GM12878 (cell line): ENCODE measurements at regions not wholly inside any gene's neighbourhood (a gene's known extent, or its start where the extent isn't known, plus 50 kb on each side); places are given as distances from the start of the nearest gene placed in this dataset.

Experiments used
- ATAC-seq: fragments of 200-7000 bp; cut with Tn5 transposase; 3 replicates; pipeline ENCODE4 v1.9.1; 2020; ENCODE audit warnings: mild to moderate bottlenecking, moderate library complexity
- BruUV-seq: library from RNA; stranded (reverse); fragments of 400-500 nt; replicated peaks from 2 replicates; lab custom pipeline; 2021; lab: Mats Ljungman, UMichigan
- CTCF ChIA-PET: fragments of 300-600 bp; sonication (Branson Sonifier 250); formaldehyde crosslinking; extraction: SDS; loops from one replicate; lab custom pipeline; 2021; ENCODE audit warnings: inconsistent platforms; lab: Yijun Ruan, JAX
- POLR2A ChIA-PET: fragments of 350-600 bp; formaldehyde crosslinking; extraction: SDS; loops from one replicate; lab custom pipeline; 2021; ENCODE audit warnings: inconsistent platforms; lab: Charles Lee
- RAD21 ChIA-PET: fragments of 300-600 bp; sonication (Branson Sonifier 250); formaldehyde crosslinking; loops from one replicate; lab custom pipeline; 2023; ENCODE audit warnings: antibody characterized with exemption; ENCODE audit not compliant: unreplicated experiment; lab: Charles Lee
- SMC1A ChIA-PET: fragments of 300-600 bp; sonication (Branson Sonifier 250); formaldehyde crosslinking; loops from one replicate; lab custom pipeline; 2023; ENCODE audit not compliant: unreplicated experiment, uncharacterized antibody; lab: Charles Lee
- DNase-seq: peaks from one replicate; pipeline ENCODE4 v3.0.0-alpha.2; 2011; ENCODE audit warnings: low read depth, low spot score
- FAIRE-seq: peaks from 3 replicates; lab custom pipeline; 2011; peaks lifted over from hg19 to GRCh38; lab: Jason Lieb, UNC
- H2AFZ ChIP-seq: 2 replicates; pipeline ENCODE4 v1.6.0; 2011; ENCODE audit warnings: low read depth, low read length, control low read depth; ENCODE audit not compliant: control insufficient read depth
- H3K27ac ChIP-seq: 2 replicates; pipeline ENCODE4 v1.5.1; 2011; ENCODE audit warnings: control low read depth; ENCODE audit not compliant: control insufficient read depth, insufficient read depth
- H3K27me3 ChIP-seq, 2 experiments: replicated peaks in 1 of 2; 2 replicates each; pipeline versions ENCODE4 v1.6.0 to v1.6.1; 2011; ENCODE audit warnings: low read length in 1 of 2; ENCODE audit not compliant: control insufficient read depth in 2 of 2, insufficient read depth in 2 of 2
- H3K36me3 ChIP-seq, 2 experiments: 2 replicates each; pipeline ENCODE4 v1.5.1; 2011; ENCODE audit warnings: low read length in 1 of 2; ENCODE audit not compliant: control insufficient read depth in 2 of 2, insufficient read depth in 2 of 2
- H3K4me1 ChIP-seq: 2 replicates; pipeline ENCODE4 v1.6.1; 2011; ENCODE audit warnings: mild to moderate bottlenecking, low read length, moderate library complexity, mixed read lengths; ENCODE audit not compliant: control insufficient read depth, insufficient read depth
- H3K4me2 ChIP-seq: 2 replicates; pipeline ENCODE4 v1.6.0; 2011; ENCODE audit warnings: control low read depth; ENCODE audit not compliant: control insufficient read depth, insufficient read depth
- H3K4me3 ChIP-seq: fragments of 200-600 bp; sonication (generic); 2 replicates; pipeline ENCODE4 v1.5.1; 2016
- H3K79me2 ChIP-seq: 2 replicates; pipeline ENCODE4 v1.6.0; 2011; ENCODE audit warnings: low read length; ENCODE audit not compliant: control insufficient read depth, insufficient read depth
- H3K9ac ChIP-seq: 2 replicates; pipeline ENCODE4 v1.8.0; 2011; ENCODE audit warnings: low read length, control low read depth, mixed read lengths; ENCODE audit not compliant: control insufficient read depth, insufficient read depth
- H3K9me3 ChIP-seq: replicated peaks from 3 replicates; pipeline ENCODE4 v1.5.1; 2011; ENCODE audit warnings: mild to moderate bottlenecking, low read length; ENCODE audit not compliant: control insufficient read depth, insufficient read depth
- H4K20me1 ChIP-seq: 2 replicates; pipeline ENCODE4 v1.6.0; 2011; ENCODE audit not compliant: control insufficient read depth, insufficient read depth
- E2F4 ChIP-seq: IDR thresholded peaks from 2 replicates; pipeline ENCODE4 v1.6.1; 2012; ENCODE audit warnings: low read depth, low read length, improper control_type of control experiment
- EP300 ChIP-seq, 2 experiments: fragments of 150-350 bp in 1 of 2; IDR thresholded peaks; 2 replicates each; pipeline ENCODE4 v1.6.1; 2011 to 2012; ENCODE audit warnings: low read depth in 2 of 2, low read length in 2 of 2, borderline replicate concordance in 1 of 2, improper control_type of control experiment in 1 of 2, inconsistent platforms in 1 of 2; ENCODE audit not compliant: control insufficient read depth in 1 of 2
- HDAC2 ChIP-seq: fragments of 200-600 bp; sonication (generic); IDR thresholded peaks from 2 replicates; pipeline ENCODE4 v1.6.1; 2017
- PAX5 ChIP-seq: IDR thresholded peaks from 2 replicates; pipeline ENCODE4 v1.6.1; 2011; ENCODE audit warnings: low read depth, low read length, borderline replicate concordance
- RFX5 ChIP-seq: IDR thresholded peaks from 2 replicates; pipeline ENCODE4 v1.6.1; 2011; ENCODE audit warnings: low read depth, low read length, improper control_type of control experiment
- SIN3A ChIP-seq: IDR thresholded peaks from 2 replicates; pipeline ENCODE4 v1.6.1; 2012; ENCODE audit warnings: low read depth, low read length, improper control_type of control experiment
- SMAD1 ChIP-seq: fragments of 450-650 bp; IDR thresholded peaks from 2 replicates; pipeline ENCODE4 v1.6.1; 2018; ENCODE audit warnings: mild to moderate bottlenecking, low read depth; ENCODE audit not compliant: partially characterized antibody
- SPI1 ChIP-seq: IDR thresholded peaks from 2 replicates; pipeline ENCODE4 v1.6.1; 2011; ENCODE audit warnings: low read depth, mild to moderate bottlenecking, low read length, moderate library complexity, borderline replicate concordance; ENCODE audit not compliant: insufficient read depth
- SREBF1 ChIP-seq: IDR thresholded peaks from 2 replicates; pipeline ENCODE4 v1.6.1; 2012; ENCODE audit warnings: mild to moderate bottlenecking, low read length
- SREBF2 ChIP-seq: IDR thresholded peaks from 2 replicates; pipeline ENCODE4 v1.6.1; 2012; ENCODE audit warnings: mild to moderate bottlenecking, low read length
- SUZ12 ChIP-seq: fragments of 200-600 bp; sonication (generic); IDR thresholded peaks from one replicate; pipeline ENCODE4 v1.6.1; 2018; ENCODE audit warnings: antibody characterized with exemption, mild to moderate bottlenecking; ENCODE audit not compliant: unreplicated experiment
- TBL1XR1 ChIP-seq: IDR thresholded peaks from 2 replicates; pipeline ENCODE4 v1.6.1; 2012; ENCODE audit warnings: low read depth, low read length, improper control_type of control experiment
- YBX1 ChIP-seq: fragments of 450-650 bp; IDR thresholded peaks from 2 replicates; pipeline ENCODE4 v1.6.1; 2016; ENCODE audit warnings: antibody characterized with exemption
- ZNF207 ChIP-seq: fragments of 450-650 bp; IDR thresholded peaks from 2 replicates; pipeline ENCODE4 v1.6.1; 2014; ENCODE audit warnings: antibody characterized with exemption, mild to moderate bottlenecking, borderline replicate concordance
- ZNF217 ChIP-seq: fragments of 450-650 bp; IDR thresholded peaks from 2 replicates; pipeline ENCODE4 v1.6.1; 2017; ENCODE audit warnings: antibody characterized with exemption, mild to moderate bottlenecking
- WGBS: methylation state at CpG from one replicate; pipeline ENCODE4 v1.1.6; 2016; ENCODE audit warnings: low lambda C conversion rate; ENCODE audit not compliant: insufficient replicate concordance, insufficient coverage; ENCODE audit errors: missing lambda C conversion rate; 5-methylcytosine and 5-hydroxymethylcytosine counted together
- in situ Hi-C: fragments of 300-500 bp; cut with MboI; formaldehyde crosslinking; loops from 9 replicates; pipeline ENCODE4 v1.14.3; 2018; ENCODE audit warnings: mixed read lengths
- intact Hi-C: fragments of 100-400 bp; cut with micrococcal nuclease; formaldehyde crosslinking; loops from one replicate; pipeline ENCODE4 v1.14.2; 2022; ENCODE audit not compliant: unreplicated experiment
- TF ChIP-seq, protein P1 (sequence below): fragments of 450-650 bp; IDR thresholded peaks from 2 replicates; pipeline ENCODE4 v1.6.1; 2017; ENCODE audit warnings: borderline replicate concordance

GRCh38 chr7:52794621-52795020 is 240.8 kb upstream of the POM121L12 start:
- POLR2A ChIA-PET: no interaction called here
- SMC1A ChIA-PET: no interaction called here
- DNase-seq: no peak
- CTCF ChIA-PET: no interaction called here
- 80% methylated on average over 1 of the region's 1 CpG for WGBS
- FAIRE-seq: no peak
- no peak overlapping the region for H3K27ac ChIP-seq
- no peaks in the 10 kb centered on the region for H3K36me3 ChIP-seq
- no peaks in the 10 kb centered on the region for H3K27me3 ChIP-seq
- H2AFZ ChIP-seq: no peak overlapping the region
- H3K4me3 ChIP-seq: no peak overlapping the region
- no peak for ATAC-seq
- RAD21 ChIA-PET: no interaction called here
- H3K4me1 ChIP-seq: no peaks in the 10 kb centered on the region
- no peak overlapping the region for H3K9ac ChIP-seq
- H3K9me3 ChIP-seq: no peaks in the 10 kb centered on the region
- TF ChIP-seq SREBF1: no peak
- TF ChIP-seq E2F4: no peak
- no peak for TF ChIP-seq YBX1
- TF ChIP-seq SUZ12: no peak
- TF ChIP-seq ZNF207: no peak
- no peak for TF ChIP-seq SIN3A
- TF ChIP-seq, protein P1, sequence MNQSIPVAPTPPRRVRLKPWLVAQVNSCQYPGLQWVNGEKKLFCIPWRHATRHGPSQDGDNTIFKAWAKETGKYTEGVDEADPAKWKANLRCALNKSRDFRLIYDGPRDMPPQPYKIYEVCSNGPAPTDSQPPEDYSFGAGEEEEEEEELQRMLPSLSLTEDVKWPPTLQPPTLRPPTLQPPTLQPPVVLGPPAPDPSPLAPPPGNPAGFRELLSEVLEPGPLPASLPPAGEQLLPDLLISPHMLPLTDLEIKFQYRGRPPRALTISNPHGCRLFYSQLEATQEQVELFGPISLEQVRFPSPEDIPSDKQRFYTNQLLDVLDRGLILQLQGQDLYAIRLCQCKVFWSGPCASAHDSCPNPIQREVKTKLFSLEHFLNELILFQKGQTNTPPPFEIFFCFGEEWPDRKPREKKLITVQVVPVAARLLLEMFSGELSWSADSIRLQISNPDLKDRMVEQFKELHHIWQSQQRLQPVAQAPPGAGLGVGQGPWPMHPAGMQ: no peak
- TF ChIP-seq TBL1XR1: no peak
- TF ChIP-seq HDAC2: no peak
- TF ChIP-seq SREBF2: no peak
- TF ChIP-seq EP300 (IDR thresholded peaks at IDR 0.05; ENCODE audit: borderline replicate concordance in 1 of 2, control insufficient read depth in 1 of 2, low read depth in 2 of 2, low read length in 2 of 2): no peak
- TF ChIP-seq ZNF217: no peak
- no peak for TF ChIP-seq SPI1
- TF ChIP-seq SMAD1: no peak
- no peak for TF ChIP-seq RFX5
- no peak for TF ChIP-seq PAX5
- no peak overlapping the region for H3K4me2 ChIP-seq
- no peaks in the 10 kb centered on the region for H4K20me1 ChIP-seq
- no peaks in the 10 kb centered on the region for H3K79me2 ChIP-seq
- no TSS peak for BruUV-seq
- in situ Hi-C loops (no loop called here), intact Hi-C loops (no loop called here)
